22Rv1 (cell line): ENCODE measurements at regions not wholly inside any gene's neighbourhood (a gene's known extent, or its start where the extent isn't known, plus 50 kb on each side); places are given as distances from the start of the nearest gene placed in this dataset.

Source experiments
- ZFX ChIP-seq: fragments of 450-650 bp; IDR thresholded peaks from 2 replicates; pipeline ENCODE4 v1.6.1; 2017; ENCODE audit warnings: antibody characterized with exemption, borderline replicate concordance
- TF ChIP-seq, protein P1 (sequence below): fragments of 450-650 bp; IDR thresholded peaks from 2 replicates; pipeline ENCODE4 v1.5.1; 2017; ENCODE audit warnings: mild to moderate bottlenecking

DNA sequence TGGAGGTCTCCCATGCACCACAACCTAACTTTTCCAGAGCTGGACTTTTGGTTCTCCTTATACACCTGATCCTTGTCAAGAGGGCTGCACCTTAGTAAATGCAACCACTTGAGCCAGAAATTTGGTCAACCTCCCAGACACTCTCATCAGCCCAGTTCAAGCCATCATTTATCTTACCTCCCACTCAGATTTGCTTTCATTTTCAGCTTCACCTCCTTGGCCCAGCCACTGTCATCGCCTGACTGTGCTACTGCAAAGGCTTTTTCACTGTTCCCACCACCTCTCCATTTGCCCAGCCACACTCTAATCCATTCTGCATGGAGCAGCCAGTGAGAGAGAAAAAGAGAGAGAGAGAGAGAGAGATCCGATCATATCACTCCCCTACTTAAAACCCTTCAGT lies 112.4 kb upstream of the DDX18 start:
- TF ChIP-seq, protein P1, sequence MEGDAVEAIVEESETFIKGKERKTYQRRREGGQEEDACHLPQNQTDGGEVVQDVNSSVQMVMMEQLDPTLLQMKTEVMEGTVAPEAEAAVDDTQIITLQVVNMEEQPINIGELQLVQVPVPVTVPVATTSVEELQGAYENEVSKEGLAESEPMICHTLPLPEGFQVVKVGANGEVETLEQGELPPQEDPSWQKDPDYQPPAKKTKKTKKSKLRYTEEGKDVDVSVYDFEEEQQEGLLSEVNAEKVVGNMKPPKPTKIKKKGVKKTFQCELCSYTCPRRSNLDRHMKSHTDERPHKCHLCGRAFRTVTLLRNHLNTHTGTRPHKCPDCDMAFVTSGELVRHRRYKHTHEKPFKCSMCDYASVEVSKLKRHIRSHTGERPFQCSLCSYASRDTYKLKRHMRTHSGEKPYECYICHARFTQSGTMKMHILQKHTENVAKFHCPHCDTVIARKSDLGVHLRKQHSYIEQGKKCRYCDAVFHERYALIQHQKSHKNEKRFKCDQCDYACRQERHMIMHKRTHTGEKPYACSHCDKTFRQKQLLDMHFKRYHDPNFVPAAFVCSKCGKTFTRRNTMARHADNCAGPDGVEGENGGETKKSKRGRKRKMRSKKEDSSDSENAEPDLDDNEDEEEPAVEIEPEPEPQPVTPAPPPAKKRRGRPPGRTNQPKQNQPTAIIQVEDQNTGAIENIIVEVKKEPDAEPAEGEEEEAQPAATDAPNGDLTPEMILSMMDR: no peak
- TF ChIP-seq ZFX: no peak
